Astrocyte (in vitro differentiated cells and primary cell): ENCODE measurements at regions not wholly inside any gene's neighbourhood (a gene's known extent, or its start where the extent isn't known, plus 50 kb on each side); places are given as distances from the start of the nearest gene placed in this dataset.

Experiments
- EZH2 ChIP-seq: IDR thresholded peaks from 2 replicates; pipeline ENCODE4 v1.6.1; 2012; ENCODE audit warnings: mild to moderate bottlenecking, low read length, inconsistent platforms; ENCODE audit not compliant: insufficient read depth
- TF ChIP-seq, protein P1 (sequence below): IDR thresholded peaks from 2 replicates; pipeline ENCODE4 v1.5.1; 2011; ENCODE audit warnings: low read depth, mild to moderate bottlenecking, inconsistent platforms, low read length, moderate library complexity; ENCODE audit not compliant: insufficient read depth

DNA sequence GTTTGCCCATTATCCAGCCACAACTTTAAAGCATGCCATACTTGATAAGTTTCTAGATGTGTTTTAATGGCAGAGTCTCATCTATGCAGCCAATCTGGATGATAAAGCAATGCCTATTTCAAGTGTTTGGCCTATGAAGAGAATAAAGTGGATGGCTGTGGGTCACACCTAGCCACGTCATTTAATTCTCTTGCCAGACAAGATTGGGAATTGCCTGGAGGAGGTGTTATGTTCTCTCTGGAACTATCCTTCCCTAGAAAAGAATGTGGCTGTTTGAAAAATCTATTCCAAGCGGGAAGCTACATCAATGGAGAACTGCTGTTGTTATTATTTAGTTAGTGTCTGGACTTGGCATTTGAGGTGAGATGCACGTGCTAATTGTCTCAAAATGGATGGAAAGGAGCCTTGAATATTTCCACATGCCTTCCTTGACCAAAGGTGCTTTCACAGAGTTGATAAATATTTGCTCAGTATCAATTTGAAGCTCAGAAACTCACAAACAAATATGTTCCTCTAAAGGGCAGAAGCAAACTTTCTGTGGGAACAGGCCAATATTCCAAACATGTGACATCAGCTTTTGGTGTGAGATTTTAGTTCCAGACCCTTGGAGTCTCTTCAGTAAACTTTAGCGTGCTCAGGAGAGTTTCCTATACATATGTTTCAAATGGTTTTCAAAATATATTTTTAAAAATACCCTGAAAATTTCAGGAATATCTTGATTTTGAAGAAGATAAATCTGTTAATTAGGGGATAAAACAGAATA lies 510.6 kb upstream of the SGO1 start:
- TF ChIP-seq, protein P1, sequence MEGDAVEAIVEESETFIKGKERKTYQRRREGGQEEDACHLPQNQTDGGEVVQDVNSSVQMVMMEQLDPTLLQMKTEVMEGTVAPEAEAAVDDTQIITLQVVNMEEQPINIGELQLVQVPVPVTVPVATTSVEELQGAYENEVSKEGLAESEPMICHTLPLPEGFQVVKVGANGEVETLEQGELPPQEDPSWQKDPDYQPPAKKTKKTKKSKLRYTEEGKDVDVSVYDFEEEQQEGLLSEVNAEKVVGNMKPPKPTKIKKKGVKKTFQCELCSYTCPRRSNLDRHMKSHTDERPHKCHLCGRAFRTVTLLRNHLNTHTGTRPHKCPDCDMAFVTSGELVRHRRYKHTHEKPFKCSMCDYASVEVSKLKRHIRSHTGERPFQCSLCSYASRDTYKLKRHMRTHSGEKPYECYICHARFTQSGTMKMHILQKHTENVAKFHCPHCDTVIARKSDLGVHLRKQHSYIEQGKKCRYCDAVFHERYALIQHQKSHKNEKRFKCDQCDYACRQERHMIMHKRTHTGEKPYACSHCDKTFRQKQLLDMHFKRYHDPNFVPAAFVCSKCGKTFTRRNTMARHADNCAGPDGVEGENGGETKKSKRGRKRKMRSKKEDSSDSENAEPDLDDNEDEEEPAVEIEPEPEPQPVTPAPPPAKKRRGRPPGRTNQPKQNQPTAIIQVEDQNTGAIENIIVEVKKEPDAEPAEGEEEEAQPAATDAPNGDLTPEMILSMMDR: no peak
- no peak for TF ChIP-seq EZH2
